ENCODE measurements at regions not wholly inside any gene's neighbourhood (a gene's known extent, or its start where the extent isn't known, plus 50 kb on each side); places are given as distances from the start of the nearest gene placed in this dataset.

DNA sequence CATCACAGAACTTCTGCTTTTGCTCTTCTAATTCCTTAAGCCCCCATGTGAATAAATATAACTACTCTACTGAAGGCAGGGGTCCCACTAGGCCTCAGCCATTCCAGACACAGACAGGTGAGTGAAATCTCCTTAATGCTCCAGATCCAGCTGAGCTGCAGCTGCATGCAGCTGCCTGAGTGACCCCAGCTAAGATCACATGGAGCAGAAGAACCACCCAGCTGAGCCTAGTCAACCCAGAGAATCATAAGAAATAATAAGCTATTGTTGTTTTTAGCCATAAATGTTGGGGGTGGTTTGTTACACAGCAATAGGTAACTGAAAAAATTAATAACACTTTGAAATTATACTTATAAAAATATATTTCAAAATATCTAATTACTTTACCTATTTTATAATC is 220.3 kb downstream of the SIPA1L2 start:
- DNase-seq: no peak

DNA sequence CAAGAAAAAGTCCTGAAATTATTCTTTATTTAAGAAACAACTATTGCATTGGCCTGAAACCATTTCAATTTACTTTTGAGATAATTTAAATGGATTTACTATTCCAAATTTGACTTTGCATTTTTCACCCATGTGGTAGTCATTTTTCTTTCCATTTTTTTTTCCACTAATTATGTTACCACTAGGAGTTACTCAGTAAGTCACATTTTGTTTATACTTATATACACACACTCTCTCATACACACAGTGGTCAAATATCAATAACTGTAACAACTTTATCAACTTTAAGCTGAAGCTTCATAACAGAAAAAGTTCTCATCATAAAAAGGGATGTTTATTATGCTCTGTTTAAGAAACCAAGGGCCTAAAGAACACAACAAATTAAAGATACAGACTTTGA is 222.8 kb downstream of the SIPA1L2 start:
- DNase-seq: no peak

DNA sequence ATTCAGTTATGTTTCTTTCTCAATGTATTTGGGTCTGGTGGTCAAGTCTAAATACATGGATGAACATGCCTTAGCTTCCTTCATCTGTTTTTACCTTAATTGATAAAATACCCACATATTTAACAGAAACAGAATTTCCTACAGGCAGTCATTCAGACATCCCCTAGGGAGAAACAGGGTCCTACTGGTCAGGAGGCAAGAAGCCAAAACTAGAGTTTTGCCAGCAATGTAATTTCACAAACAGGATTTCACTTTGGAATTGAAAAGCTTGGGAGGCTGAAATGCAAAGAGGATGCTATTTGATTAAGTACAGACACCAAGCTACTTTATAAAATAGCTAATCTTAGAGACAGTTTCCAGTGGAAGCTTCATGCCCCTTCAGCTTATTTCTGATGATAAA is 224.2 kb downstream of the SIPA1L2 start:
- DNase-seq: no peak

DNA sequence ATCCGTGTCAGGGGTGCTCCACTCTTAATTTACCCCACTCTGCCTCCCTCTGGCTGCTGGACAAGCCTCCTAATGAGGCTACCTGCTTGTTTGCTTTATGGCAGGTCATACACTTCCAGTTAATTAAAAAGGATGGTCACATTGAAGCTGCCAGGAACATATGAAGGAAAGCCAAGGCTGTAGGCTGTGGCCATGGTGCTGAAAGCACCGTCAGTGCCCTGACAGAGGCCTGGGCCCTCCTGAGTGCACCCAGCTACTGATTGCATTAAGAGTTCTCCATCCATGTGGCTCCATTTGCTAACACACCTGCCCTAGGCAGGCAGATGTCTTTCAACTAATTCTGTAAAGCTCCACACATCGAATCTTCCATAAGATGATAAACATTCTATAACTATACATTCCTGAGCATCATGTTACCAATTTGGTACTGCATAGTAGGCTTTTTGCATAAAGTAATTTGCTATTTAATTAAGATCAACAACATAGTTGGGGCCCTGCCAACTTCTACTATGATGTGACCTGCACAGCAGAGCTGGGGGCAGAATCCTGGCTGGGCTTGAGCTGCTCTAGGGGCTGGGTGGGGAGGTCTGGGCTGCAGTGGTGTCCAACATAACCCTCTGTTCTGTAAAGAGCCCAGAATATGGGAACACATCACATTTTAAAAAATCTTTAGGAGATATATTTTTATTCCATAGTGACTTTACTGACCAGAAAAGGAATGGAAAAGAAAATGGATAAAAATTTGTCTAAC is 224.8 kb downstream of the SIPA1L2 start:
- no peak for DNase-seq

DNA sequence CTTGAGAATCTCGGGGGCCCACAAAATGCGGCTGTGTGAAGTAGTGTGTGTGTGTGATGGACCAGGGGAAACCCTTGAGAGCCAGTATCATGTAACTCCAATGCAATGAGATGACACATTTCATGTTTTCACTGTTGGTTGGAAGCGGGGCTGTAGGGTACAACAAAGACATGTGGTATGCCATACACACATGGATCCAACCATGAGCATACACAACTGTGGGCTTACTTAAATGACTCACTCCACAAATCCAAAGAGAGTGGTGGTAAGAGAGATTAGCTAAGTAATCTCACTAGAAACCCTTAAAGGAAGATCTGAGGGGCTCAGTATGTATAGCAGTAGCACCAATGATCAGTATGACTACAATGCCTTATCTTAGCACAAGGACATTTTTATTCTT is 225.7 kb downstream of the SIPA1L2 start:
- no peak for DNase-seq

DNA sequence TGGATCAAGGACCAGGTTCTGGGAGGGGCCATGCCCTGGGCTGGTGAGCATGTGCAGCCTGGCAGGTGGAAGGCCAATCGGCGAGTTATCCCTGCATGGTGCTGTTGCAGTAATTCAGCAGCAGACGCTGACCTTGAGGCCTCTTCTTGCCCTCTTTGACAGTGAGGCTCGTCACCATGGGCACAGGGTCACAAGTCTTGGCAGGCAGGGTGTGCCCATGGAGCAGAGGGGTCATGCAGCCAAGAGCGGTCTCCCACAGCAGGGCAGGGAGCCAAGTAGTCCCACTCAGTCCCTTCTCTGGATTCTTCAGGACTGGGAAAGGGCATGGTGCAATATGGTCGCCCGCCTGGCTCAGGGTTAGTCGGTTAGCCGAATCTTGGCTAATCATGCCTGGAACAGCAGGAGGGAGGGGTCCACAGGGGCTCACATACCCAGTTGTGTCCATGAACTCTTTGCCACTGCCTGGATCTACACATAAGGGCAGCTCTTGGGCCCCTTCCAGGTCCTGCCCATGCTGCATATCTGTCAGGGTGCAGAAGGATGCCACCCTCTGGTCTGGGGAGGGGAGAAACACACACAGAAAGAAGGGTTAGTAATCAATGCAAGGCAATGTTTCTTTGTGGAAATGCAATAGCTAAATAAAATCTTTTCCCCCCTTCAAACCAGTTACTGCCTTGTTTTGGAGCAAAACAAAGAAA is 226.8 kb downstream of the SIPA1L2 start:
- no peak for DNase-seq

DNA sequence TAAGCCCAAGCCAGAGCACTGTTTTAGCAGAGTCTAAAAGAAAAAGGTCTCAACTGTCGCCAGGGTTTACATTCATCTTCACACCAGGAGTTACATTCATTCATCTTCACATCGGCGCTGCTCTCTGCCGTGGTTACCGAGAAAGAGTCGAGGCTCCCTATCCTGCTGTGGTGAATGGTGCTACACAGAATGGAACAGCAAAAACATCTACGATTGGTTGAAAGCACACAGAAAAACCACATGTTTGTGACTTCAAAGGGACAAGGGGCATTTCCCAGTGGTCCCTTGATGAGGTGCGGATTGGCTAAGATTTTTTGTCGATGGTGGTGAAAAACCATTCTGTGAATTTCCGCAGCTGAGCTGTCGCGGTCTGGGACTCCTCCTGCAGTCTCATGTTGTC is 231.1 kb downstream of the SIPA1L2 start:
- no peak for DNase-seq

DNA sequence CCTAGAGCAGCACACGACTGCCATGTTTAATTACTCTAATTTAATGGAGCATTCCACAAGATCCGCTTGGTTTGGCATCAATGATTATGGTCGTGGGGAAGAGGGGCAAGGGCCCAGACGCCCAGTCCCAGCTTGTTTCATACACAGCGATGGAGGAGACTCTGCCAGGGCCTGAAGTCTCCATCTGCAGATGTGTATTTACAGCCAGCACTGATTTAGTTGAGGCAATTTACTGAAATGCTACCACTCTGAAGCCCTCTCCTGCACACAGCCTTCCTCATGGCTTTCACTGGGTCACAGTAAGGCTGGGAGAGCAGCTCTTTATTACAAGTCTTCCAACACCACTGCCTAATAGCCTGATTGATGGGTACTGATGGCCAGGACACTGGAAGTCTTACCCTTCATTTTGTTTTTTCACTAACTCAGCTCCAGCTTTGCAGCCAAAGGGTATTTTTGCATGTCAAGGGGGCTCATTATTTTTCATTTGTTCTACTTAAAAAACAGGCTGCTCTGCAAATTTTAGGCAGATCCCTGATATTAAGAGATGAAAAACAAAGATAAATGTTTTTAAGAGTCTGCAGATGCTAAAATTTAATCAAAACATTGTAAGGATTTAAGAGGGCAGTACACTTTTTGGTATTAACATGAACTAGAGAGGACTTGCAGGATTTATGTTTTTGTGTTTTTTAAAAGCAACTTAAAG is 236.3 kb downstream of the SIPA1L2 start:
- DNase-seq: no peak

DNA sequence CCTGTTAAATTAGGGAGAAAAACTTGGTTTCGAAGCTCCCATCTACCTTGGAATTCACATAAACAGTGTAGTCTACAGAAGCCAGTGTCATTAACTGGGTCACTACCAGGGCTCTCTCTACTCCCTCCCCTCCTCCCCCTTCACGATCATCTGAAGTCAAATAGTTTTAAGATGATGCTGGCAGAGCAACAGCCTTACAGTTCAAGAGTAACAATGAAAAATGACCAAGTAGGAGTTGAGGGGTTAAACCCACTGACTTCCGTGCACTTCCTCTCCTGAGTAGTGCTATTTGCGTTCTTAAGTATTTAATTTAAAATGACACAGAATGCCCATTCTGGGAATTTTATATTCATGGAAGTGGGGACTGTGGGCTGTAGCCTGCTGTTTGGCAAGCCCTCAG is 236.9 kb downstream of the SIPA1L2 start:
- no peak for DNase-seq

DNA sequence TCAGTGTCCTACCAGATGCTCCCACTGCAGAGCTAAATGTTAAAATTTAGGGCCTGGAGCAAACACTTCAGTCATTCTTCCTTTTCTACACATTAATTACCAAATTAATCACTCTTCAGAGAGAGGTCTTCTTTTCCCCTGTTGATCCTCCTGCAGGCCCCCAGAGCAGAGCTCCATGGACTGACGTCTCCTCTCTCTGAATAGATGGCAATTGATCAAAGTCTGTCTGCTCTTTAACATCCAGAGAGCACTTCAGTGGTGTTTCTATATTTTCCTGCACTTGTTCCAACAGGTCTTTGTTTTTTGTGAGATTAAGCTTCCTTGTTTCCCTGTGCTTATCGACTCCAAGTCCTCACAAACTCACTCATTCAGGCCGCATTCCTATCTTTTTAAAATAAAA is 239.3 kb downstream of the SIPA1L2 start:
- no peak for DNase-seq

DNA sequence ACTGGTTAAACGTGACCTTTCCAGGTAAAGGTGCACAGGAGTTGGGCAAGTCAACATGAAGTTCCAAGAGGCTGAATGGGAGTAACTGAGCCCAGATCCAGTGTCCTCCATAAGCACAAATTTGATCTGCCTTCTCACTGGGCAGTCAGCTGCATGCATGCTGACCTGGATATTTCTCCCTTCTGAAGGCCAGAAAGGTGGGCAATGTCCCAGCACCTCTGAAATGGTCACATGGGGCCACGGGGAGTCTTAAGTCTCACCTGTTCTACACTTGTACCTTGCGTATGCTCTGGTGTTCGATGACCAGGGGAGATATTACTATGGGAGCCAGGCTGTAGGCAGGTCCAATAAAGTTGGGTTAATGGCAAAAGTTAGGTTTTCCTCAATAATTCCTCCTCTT is 240.2 kb downstream of the SIPA1L2 start:
- no peak for DNase-seq

DNA sequence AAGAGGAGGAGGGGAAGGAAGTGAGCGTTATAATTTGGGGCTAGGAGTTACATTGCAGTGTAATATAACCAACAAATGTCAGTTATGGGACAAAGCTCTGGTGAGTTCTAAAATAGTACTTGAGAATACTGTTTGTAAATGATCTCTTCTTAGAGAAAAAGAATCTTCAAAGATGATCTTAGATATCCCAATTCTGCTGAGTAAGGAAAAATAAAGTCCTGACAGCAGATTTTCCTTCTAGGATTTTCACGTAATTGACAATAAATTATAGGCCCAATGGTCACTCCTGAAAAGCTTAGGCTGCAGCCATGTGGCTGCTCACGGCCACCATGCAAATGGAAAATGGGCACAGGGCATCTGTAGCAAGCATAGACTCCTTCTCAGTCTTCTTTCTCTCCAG is 241.6 kb downstream of the SIPA1L2 start:
- DNase-seq: no peak

DNA sequence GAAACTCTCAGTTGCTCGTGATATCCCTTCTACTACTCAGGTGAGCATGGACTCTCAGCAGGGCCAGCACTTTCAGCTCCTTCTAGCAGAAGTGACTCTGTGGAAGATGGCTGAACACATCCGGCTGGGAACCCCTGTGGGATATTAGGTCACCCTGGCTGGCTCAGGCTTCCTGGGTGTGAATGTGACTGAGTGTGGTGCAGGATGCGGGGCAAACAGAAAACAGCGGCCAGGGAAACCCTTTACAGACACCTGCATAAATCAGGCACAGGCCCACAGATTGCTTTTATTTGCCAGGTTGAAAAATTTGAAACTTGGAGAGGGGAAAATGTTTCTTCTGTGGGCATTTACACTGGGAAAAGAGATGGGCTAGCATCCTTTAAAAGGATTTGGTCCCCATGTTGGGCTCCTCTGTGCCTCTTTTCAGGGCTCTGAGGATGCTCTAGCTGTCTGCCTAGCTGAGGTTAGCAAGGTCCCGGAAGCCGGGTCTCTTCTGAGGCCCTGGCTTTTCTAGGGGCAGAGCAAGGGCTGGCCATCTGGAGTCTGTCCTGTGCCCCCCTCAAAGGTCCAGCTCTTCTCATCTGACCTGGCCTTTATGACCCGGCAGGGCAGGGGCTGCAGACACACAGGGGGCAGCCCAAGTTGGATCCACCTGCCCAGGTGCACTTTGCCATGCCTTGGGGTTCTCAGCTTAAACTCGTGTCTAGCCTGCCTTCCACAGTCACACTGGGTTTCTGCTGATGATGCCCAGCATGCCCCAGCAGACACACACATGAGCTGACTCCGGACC is 243.0 kb downstream of the SIPA1L2 start:
- DNase-seq: no peak

DNA sequence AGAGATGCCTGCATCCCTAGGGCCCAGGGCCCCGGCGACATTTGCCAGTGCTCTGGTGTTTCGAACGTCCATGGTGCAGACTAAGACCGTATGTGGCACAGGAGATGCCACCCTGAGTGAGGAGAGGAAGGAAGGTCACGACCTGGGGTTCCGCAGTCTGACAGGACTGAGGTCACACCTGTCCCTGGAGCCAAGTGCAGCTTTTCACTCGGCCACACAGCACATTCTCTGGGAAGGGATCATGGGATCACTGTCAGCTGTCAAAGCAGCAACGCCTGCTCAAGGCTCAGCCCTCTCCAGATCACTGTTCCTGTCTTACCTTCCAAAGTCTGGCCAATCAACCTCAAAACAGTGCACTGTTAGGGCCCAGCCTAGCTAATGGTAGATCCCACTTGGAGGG is 243.6 kb downstream of the SIPA1L2 start:
- DNase-seq: no peak

DNA sequence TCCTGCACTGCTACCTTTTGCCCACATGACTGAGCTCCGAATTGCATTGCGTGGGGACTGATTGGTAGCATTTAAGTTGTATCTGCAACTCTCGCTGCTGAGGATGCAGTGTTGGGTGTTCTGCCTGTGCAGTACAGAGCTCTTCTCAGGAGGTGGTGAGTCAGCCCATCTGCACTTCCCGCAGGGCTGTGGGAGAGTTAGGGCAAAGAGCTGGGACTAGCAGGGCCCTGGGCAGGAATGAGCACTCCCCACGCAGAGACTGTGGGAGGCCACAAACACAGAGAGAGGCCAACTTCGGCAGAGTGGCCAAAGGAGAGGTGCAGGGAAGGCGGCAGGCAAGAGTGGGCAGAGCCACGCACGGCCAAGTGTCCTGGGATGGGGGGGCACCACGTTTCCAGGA is 244.7 kb downstream of the SIPA1L2 start:
- DNase-seq: no peak

DNA sequence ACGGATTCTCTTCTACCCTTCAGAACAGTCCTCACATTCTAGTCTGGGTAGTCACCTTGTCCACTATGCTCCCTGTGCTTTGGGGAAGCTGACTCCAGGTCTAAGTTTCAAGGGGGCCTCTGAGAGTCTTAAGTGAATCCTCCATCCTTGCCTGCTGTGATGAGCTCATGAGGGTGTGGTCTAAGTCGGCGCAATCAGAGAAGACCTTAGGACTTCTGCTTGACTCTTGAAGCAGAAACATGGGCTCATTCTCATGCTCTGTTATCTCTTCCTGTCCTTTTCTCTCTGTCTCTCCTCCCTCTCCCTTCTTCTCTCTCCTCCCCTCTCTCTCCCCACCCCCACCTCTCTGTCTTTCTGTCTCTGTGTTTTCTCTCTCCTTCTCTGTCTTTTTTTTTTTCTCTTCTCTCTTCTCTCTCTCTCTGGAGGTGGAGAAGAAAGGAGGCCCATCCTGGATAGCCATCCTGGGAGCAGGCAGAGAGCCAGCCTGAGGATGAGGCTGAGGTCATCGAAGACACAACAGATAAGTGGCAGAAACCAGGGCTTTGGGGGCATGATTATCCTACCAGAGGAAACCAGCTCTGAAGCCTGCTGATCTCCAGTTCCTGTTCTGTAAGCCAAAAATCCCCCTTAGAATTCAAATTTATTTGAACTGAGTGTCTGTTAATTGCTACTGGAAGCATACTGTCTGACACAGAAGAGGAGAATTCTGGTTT is 245.6 kb downstream of the SIPA1L2 start:
- no peak for DNase-seq

DNA sequence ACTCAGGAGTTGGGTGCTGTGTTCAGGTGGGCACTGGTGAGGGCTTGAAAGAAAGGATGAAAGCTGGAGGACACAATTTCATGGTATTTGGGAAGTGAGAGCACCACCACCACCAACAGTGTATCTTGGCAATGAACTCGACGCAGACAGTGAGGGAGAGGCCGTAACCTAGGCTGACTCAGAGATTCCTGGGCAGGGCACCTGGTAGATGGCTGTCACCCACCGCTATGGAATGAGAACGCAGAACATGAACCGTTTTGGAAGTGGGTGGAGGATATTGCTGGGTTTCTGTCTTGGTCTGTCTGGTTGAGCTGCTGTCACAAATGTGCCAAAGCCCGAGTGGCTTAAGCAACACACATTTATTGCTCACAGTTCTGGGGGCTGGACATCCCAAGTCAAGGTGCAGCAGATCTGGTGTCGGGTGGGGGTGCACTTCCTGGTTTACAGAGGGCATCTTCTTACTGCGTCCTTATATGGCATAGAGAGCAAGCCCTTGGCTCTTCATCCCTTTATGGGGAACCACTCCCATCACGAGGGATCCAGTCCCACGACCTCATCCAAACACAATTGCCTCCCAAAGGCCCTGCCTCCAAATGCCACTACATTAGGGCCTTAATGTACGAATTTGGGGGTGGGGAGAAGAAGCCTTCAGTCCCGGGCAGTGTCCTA is 246.3 kb downstream of the SIPA1L2 start:
- no peak for DNase-seq

DNA sequence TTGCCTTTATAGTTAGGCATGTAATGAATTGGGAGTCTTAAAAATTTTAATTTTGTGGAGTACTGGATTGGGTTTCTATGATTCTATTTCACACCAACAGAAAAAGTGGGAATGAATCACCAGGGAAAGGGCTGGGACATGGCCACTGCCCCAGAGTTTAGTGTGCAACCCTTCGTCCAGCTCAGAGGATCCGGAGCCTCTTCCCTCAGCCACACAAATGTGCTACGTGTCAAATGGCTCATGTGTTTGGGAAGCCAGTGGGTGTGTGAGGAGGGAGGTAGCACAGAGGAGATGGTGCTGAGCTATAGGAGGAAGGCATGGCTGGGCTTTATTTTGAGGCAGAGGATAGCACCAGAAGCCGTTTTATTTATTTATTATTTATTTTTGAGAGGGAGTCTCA is 247.3 kb downstream of the SIPA1L2 start:
- no peak for DNase-seq

DNA sequence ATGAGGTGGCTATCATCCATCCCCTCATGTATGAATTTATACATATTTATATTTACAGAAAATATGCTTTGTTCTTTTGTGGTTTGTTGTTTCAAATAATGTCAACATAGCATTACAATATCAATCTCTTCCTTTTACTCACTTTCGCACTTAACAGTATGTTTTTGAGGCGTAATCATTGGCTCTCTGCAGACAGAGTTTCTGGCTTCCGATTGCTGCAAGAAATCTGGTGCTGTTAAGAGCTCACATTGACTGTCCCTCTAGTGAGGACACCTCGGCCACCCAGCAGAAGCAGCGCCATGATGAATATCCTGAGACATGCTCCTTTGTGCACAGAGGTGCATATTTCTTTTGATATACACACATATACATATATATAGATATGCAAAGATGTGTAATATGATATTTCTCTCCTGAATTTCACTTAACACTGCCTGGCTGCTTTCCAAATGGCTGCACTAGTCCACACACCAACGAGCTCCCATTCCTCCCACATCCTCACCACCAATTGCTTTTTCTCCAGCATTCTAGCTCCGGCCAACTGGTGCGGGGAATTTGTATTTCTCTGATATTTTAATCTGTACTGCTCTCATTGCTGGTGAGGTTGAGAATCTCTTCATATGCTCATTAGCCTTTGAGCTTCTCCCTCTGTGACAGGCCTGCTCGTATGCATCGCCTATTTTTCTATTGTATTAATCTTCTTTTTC is 248.4 kb downstream of the SIPA1L2 start:
- no peak for DNase-seq

DNA sequence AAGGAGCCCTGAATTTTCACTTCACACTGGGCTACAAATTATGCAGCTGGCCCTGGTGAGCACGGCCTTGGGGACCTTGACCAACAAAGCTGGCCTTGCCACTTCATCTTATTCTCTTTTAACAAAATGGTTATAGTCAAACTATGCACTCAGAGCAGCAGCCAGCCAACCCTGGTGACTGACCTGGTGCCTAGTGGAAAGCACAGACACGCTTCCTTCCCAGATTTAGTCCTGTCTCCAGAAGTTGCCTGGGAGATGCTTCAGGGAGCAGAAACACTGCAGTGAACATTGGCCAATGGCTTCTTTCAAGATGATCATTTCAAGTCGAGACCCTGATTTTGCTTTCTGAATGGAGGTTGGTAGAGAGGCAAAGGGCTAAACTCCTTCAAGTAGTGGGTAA is 249.3 kb downstream of the SIPA1L2 start:
- DNase-seq: no peak

DNA sequence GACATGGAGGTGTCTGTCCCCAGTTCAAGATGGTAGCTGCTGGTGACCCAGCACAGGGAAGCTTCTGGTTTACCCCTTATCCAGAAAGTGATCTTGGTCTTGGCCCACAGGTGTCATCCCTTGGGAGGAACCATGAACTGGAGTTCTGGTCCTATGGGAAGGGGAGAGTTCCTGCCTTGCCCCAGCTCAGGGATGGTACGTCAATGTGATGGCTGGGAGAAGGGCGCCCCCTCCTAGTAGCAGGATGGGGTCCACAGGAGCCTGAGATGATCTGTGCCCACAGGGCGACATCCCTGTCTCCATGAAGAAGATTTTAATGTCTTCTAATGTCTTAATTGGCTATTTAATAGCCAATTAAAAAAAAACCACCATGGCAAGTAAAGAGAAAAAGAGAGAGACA is 249.8 kb downstream of the SIPA1L2 start:
- no peak for DNase-seq

DNA sequence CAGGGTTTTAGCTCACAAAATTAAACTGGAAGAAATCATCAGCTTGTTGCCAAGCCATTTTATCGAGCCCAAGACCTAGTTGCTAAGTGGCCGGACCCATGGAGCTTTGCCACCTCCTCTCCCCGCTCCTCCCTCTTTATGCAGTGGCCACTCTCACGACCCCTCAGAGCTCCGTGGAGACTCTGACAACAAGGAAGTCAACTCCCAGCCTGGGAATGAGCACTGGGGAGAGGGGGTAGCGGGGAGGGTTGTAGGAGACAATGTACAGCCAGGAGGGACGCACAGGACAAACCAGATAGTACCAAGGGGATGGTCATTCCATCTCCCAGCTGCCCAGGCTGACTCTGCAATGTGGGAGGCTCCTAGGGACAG is 250.9 kb downstream of the SIPA1L2 start:
- DNase-seq: no peak
